ENCODE measurements at regions not wholly inside any gene's neighbourhood (a gene's known extent, or its start where the extent isn't known, plus 50 kb on each side); places are given as distances from the start of the nearest gene placed in this dataset.

DNA sequence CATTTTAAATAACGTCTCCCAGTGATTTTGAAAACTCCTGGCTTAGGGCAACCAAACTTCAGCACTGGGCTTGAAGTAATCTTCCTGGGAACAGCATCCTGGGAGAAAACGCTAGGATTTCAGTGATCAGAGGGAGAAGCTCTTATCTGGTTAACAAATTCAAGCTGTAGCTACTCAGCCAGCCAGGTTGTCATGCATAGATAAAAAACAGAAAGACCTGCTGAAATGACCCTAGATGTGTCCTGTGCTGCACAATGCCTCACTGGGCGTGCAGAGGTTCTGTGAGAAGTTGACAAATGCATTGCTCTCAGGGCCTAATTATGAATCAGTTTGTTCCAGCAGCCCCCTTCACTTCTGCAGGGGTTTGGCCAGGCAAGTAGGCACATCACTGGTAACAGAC lies 68.9 kb upstream of the CHCHD3 start:
- DNase-seq (ENCODE audit: low read depth), result no peak
- Histone ChIP-seq H3K27me3 (ENCODE audit: control insufficient read depth, insufficient read depth, low read length) (no peaks in the 10 kb centered on the region), H3K4me3 (ENCODE audit: low read depth, low read length) (no peak overlapping the region), H3K36me3 (ENCODE audit: control insufficient read depth, insufficient read depth, low read length) (no peaks in the 10 kb centered on the region)
- TF ChIP-seq, protein P1, sequence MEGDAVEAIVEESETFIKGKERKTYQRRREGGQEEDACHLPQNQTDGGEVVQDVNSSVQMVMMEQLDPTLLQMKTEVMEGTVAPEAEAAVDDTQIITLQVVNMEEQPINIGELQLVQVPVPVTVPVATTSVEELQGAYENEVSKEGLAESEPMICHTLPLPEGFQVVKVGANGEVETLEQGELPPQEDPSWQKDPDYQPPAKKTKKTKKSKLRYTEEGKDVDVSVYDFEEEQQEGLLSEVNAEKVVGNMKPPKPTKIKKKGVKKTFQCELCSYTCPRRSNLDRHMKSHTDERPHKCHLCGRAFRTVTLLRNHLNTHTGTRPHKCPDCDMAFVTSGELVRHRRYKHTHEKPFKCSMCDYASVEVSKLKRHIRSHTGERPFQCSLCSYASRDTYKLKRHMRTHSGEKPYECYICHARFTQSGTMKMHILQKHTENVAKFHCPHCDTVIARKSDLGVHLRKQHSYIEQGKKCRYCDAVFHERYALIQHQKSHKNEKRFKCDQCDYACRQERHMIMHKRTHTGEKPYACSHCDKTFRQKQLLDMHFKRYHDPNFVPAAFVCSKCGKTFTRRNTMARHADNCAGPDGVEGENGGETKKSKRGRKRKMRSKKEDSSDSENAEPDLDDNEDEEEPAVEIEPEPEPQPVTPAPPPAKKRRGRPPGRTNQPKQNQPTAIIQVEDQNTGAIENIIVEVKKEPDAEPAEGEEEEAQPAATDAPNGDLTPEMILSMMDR (IDR thresholded peaks at IDR 0.05; ENCODE audit: insufficient read depth, low read length, poor library complexity, severe bottlenecking), result no peak

DNA sequence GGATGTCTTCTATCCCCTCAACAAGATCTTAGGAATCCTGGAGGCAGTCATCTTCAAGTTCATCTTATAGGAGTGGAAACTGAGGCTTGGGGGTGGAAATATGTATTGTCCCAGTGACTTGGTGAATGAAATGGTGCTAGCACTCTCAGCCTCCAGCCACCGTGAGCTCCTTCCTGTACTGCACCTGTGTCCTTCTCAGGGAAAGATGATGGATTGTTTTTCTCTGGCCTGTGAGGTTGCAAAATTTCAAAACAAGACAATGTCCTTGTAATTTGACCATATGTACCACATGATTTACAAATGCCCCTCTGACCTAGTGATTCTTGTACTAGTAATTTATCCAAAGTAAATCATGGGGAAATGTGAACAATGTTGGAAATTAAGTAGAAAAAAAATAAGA lies 71.0 kb upstream of the CHCHD3 start:
- H3K36me3 ChIP-seq (ENCODE audit: control insufficient read depth, insufficient read depth, low read length), result no peaks in the 10 kb centered on the region
- H3K27me3 ChIP-seq (ENCODE audit: control insufficient read depth, insufficient read depth, low read length), result no peaks in the 10 kb centered on the region
- TF ChIP-seq, protein P1 (IDR thresholded peaks at IDR 0.05; ENCODE audit: insufficient read depth, low read length, poor library complexity, severe bottlenecking), result no peak
- H3K4me3 ChIP-seq (ENCODE audit: low read depth, low read length), result no peak overlapping the region
- DNase-seq (ENCODE audit: low read depth), result no peak

DNA sequence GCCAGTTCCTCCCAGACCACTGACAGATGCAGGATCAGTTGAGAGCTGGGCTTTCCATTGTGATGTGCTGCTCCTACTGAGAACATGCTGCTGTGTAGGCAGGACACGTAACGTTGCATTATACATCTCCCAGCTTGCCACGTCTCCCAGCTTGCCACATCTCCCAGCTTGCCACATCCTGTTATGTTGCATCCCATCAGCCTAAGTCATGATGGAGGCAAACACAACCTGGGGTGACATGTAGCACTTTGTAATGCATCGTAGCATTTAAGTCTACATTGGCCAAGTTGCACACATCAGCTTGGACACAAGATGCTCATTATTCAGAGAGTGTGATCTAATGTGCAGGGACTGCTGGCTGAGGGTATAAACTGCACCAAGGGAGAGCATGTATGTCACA lies 73.3 kb upstream of the CHCHD3 start:
- TF ChIP-seq, protein P1 (IDR thresholded peaks at IDR 0.05; ENCODE audit: insufficient read depth, low read length, poor library complexity, severe bottlenecking), result no peak
- no peaks in the 10 kb centered on the region for H3K27me3 ChIP-seq (ENCODE audit: control insufficient read depth, insufficient read depth, low read length)
- H3K4me3 ChIP-seq (ENCODE audit: low read depth, low read length), result no peak overlapping the region
- H3K36me3 ChIP-seq (ENCODE audit: control insufficient read depth, insufficient read depth, low read length), result no peaks in the 10 kb centered on the region
- no peak for DNase-seq (ENCODE audit: low read depth)

DNA sequence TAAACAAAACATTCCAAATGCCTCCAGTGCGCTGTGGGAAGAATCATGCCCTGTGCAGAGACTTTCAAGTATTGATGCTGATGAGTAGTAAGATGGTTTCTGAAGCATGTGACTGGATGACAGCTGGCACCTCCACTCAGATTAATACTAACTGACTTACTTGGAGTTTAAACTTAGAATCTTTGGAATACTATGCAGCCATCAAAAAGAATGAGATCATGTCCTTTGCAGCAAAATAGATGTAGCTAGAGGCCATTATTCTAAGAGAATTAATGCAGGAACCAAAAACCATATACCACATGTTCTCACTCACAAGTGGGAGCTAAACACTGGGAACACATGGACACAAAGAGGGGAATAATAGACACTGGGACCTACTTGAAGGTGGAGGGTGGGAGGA lies 73.8 kb upstream of the CHCHD3 start:
- Histone ChIP-seq H3K27me3 (ENCODE audit: control insufficient read depth, insufficient read depth, low read length) (no peaks in the 10 kb centered on the region), H3K4me3 (ENCODE audit: low read depth, low read length) (no peak overlapping the region)
- no peak for DNase-seq (ENCODE audit: low read depth)

DNA sequence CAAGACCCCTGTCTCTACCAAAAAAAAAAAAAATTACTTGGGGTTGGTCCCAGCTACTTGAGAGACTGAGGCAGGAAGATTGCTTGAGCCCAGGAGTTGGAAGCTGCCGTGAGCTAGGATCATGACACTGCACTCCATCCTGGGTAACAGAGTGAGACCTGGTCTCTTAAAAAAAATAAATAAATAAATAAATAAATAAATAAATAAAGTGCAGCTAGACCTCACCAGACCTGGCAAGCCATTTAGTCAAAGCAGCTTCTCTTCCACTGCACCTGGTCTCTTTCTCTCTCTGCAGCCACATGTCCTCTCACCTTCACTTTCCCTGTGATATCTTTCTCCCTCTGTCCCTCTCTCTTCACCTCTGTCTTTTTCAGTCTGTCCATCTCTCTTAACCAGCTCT lies 75.2 kb upstream of the CHCHD3 start:
- no peak for DNase-seq (ENCODE audit: low read depth)
- H3K36me3 ChIP-seq (ENCODE audit: control insufficient read depth, insufficient read depth, low read length), result no peaks in the 10 kb centered on the region
- H3K4me3 ChIP-seq (ENCODE audit: low read depth, low read length), result no peak overlapping the region
- no peaks in the 10 kb centered on the region for H3K27me3 ChIP-seq (ENCODE audit: control insufficient read depth, insufficient read depth, low read length)
- TF ChIP-seq, protein P1 (IDR thresholded peaks at IDR 0.05; ENCODE audit: insufficient read depth, low read length, poor library complexity, severe bottlenecking), result no peak

More for the DNA sequence above, 73.8 kb upstream of the CHCHD3 start:
- TF ChIP-seq, protein P1 (IDR thresholded peaks at IDR 0.05; ENCODE audit: insufficient read depth, low read length, poor library complexity, severe bottlenecking), result no peak
- no peaks in the 10 kb centered on the region for H3K36me3 ChIP-seq (ENCODE audit: control insufficient read depth, insufficient read depth, low read length)

DNA sequence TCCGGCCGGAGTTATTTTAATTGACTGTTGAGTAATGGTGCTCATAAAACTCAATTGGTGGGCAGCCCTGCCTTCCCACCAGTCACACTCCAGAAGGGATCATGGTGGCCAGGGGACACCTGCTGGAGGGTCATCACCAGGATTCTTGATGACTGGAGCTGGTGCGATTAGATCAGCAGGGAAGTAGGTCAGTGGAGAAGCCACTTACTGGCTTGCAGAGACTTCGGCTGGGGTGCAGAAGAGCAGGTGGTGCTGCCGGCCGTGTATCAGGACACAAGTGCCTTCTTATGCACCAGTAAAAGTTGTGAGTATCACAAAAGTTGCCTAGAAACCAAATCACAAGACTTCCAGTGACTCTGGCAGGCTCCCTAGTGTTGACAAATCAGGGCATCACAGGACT lies 82.6 kb upstream of the CHCHD3 start:
- Histone ChIP-seq H3K27me3 (ENCODE audit: control insufficient read depth, insufficient read depth, low read length) (peaks cover 3% of the 10 kb centered on the region), H3K4me3 (ENCODE audit: low read depth, low read length) (no peak overlapping the region), H3K36me3 (ENCODE audit: control insufficient read depth, insufficient read depth, low read length) (no peaks in the 10 kb centered on the region)
- no peak for DNase-seq (ENCODE audit: low read depth)
- TF ChIP-seq, protein P1 (IDR thresholded peaks at IDR 0.05; ENCODE audit: insufficient read depth, low read length, poor library complexity, severe bottlenecking), result no peak
